MM.1S (cell line): ENCODE measurements at regions not wholly inside any gene's neighbourhood (a gene's known extent, or its start where the extent isn't known, plus 50 kb on each side); places are given as distances from the start of the nearest gene placed in this dataset.
A peak's percentile ranks its signal among the peaks of the same experiment; 100 is the strongest.

Source experiments
- DNase-seq: peaks from one replicate; pipeline ENCODE4 v3.0.0-alpha.2; 2015
- H2AFZ ChIP-seq: fragments of 300-600 bp; sonication (generic); 2 replicates; pipeline ENCODE4 v1.6.0; 2016; ENCODE audit warnings: antibody characterized with exemption, low read length
- H3F3A ChIP-seq: fragments of 300-600 bp; sonication (generic); 2 replicates; pipeline ENCODE4 v1.6.1; 2016; ENCODE audit warnings: mild to moderate bottlenecking, antibody characterized with exemption, low read length, moderate library complexity, mixed read lengths; ENCODE audit not compliant: insufficient read depth
- H3K27ac ChIP-seq: fragments of 300-600 bp; sonication (generic); 2 replicates; pipeline ENCODE4 v1.5.1; 2016; ENCODE audit warnings: mild to moderate bottlenecking, low read length
- H3K27me3 ChIP-seq: fragments of 300-600 bp; sonication (generic); replicated peaks from 2 replicates; pipeline ENCODE4 v1.6.0; 2016; ENCODE audit warnings: low read length; ENCODE audit not compliant: insufficient read depth
- H3K36me3 ChIP-seq: fragments of 300-600 bp; sonication (generic); replicated peaks from 2 replicates; pipeline ENCODE4 v1.6.1; 2016; ENCODE audit warnings: mild to moderate bottlenecking, low read length, mixed read lengths; ENCODE audit not compliant: insufficient read depth
- H3K4me1 ChIP-seq: fragments of 300-600 bp; sonication (generic); 2 replicates; pipeline ENCODE4 v1.6.1; 2016; ENCODE audit warnings: low read length, mixed read lengths
- H3K4me2 ChIP-seq: fragments of 300-600 bp; sonication (generic); 2 replicates; pipeline ENCODE4 v1.6.0; 2016; ENCODE audit warnings: low read depth, low read length
- H3K4me3 ChIP-seq: fragments of 300-600 bp; sonication (generic); 2 replicates; pipeline ENCODE4 v1.5.1; 2016; ENCODE audit warnings: low read length, mixed read lengths
- H3K79me2 ChIP-seq: fragments of 300-600 bp; sonication (generic); 2 replicates; pipeline ENCODE4 v1.6.1; 2016; ENCODE audit warnings: mixed run types, low read length, mixed read lengths
- H3K9ac ChIP-seq: fragments of 300-600 bp; sonication (generic); 2 replicates; pipeline ENCODE4 v1.6.1; 2016; ENCODE audit warnings: low read length, mixed read lengths
- H3K9me2 ChIP-seq: fragments of 300-600 bp; sonication (generic); replicated peaks from 2 replicates; pipeline ENCODE4 v1.6.1; 2016; ENCODE audit warnings: mild to moderate bottlenecking, low read length, mixed read lengths; ENCODE audit not compliant: insufficient read depth
- H3K9me3 ChIP-seq: fragments of 300-600 bp; sonication (generic); replicated peaks from 2 replicates; pipeline ENCODE4 v1.6.1; 2016; ENCODE audit warnings: mild to moderate bottlenecking, low read length, mixed read lengths; ENCODE audit not compliant: insufficient read depth
- H4K20me1 ChIP-seq: fragments of 300-600 bp; sonication (generic); 2 replicates; pipeline ENCODE4 v1.6.1; 2016; ENCODE audit warnings: mild to moderate bottlenecking, low read length, moderate library complexity, mixed read lengths; ENCODE audit not compliant: insufficient read depth
- CTCF ChIP-seq: fragments of 300-600 bp; sonication (generic); IDR thresholded peaks from 2 replicates; pipeline ENCODE4 v1.5.1; 2016; ENCODE audit warnings: antibody characterized with exemption, low read length, mixed read lengths
- EZH2 ChIP-seq: fragments of 300-600 bp; sonication (generic); optimal IDR thresholded peaks from 2 replicates; pipeline ENCODE3; 2017; ENCODE audit warnings: low read depth, mild to moderate bottlenecking, antibody characterized with exemption, low read length, mixed read lengths
- EZH2phosphoT487 ChIP-seq: fragments of 300-600 bp; sonication (generic); IDR thresholded peaks from 2 replicates; pipeline ENCODE4 v1.6.1; 2018; ENCODE audit warnings: antibody characterized with exemption, low read length

- Histone ChIP-seq H3K9me3 (no peaks in the 10 kb centered on the region), H3K27ac (no peak overlapping the region), H3K4me3 (no peak overlapping the region), H3K9me2 (no peaks in the 10 kb centered on the region), H3F3A (no peaks in the 10 kb centered on the region), H2AFZ (no peak overlapping the region), H3K27me3 (no peaks in the 10 kb centered on the region), H3K9ac (no peak overlapping the region), H3K79me2 (no peaks in the 10 kb centered on the region), H3K4me2 (no peak overlapping the region), H3K36me3 (no peaks in the 10 kb centered on the region), H4K20me1 (no peaks in the 10 kb centered on the region), H3K4me1 (no peaks in the 10 kb centered on the region)
- DNase-seq: peak; percentile 16
- no peak for TF ChIP-seq EZH2
- no peak for TF ChIP-seq EZH2phosphoT487
- TF ChIP-seq CTCF: no peak
Measured at GRCh38 chr3:63029921-63030320, 154.7 kb upstream of the CADPS start.

- H3K4me3 ChIP-seq: no peak overlapping the region
- H3K4me2 ChIP-seq: no peak overlapping the region
- TF ChIP-seq EZH2phosphoT487 (no peak), CTCF (no peak), EZH2 (no peak)
- H3K79me2 ChIP-seq: no peaks in the 10 kb centered on the region
- H3K27ac ChIP-seq: no peak overlapping the region
- H3K27me3 ChIP-seq: no peaks in the 10 kb centered on the region
- H3K4me1 ChIP-seq: no peaks in the 10 kb centered on the region
- no peaks in the 10 kb centered on the region for H3K9me3 ChIP-seq
- no peaks in the 10 kb centered on the region for H4K20me1 ChIP-seq
- H3F3A ChIP-seq: no peaks in the 10 kb centered on the region
- H2AFZ ChIP-seq: no peak overlapping the region
- H3K9me2 ChIP-seq: no peaks in the 10 kb centered on the region
- DNase-seq: no peak
- H3K36me3 ChIP-seq: no peaks in the 10 kb centered on the region
- H3K9ac ChIP-seq: no peak overlapping the region
Measured at GRCh38 chr3:63030666-63031065, 155.4 kb upstream of the CADPS start.

GRCh38 chr3:63032881-63033280, 157.7 kb upstream of the CADPS start:
- no peak overlapping the region for H3K4me3 ChIP-seq
- no peak overlapping the region for H2AFZ ChIP-seq
- DNase-seq: no peak
- H3K4me1 ChIP-seq: no peaks in the 10 kb centered on the region
- TF ChIP-seq EZH2: no peak
- no peak for TF ChIP-seq EZH2phosphoT487
- no peak for TF ChIP-seq CTCF
- H3K9me3 ChIP-seq: no peaks in the 10 kb centered on the region
- no peak overlapping the region for H3K9ac ChIP-seq
- no peaks in the 10 kb centered on the region for H3K36me3 ChIP-seq
- H3K4me2 ChIP-seq: no peak overlapping the region
- no peaks in the 10 kb centered on the region for H4K20me1 ChIP-seq
- H3K9me2 ChIP-seq: no peaks in the 10 kb centered on the region
- H3K27ac ChIP-seq: no peak overlapping the region
- H3F3A ChIP-seq: no peaks in the 10 kb centered on the region
- no peaks in the 10 kb centered on the region for H3K27me3 ChIP-seq
- no peaks in the 10 kb centered on the region for H3K79me2 ChIP-seq
